Heart right ventricle (tissue), 16 donors: ENCODE measurements at regions not wholly inside any gene's neighbourhood (a gene's known extent, or its start where the extent isn't known, plus 50 kb on each side); places are given as distances from the start of the nearest gene placed in this dataset.

Experiments
- ATAC-seq, 8 donors: fragments of 200-7000 bp; cut with Tn5 transposase; one replicate each; pipeline ENCODE4 v1.9.1; 2020; ENCODE audit warnings: mild to moderate bottlenecking in 8 of 8, moderate library complexity in 8 of 8, moderate number of reproducible peaks in 1 of 8
- DNase-seq, 2 donors: peaks; one replicate each; pipeline ENCODE4 v3.0.0-alpha.2; 2020
- H3K27ac ChIP-seq, 10 donors: fragments of 200-600 bp; sonication (generic) in 2 of 10; one replicate each; pipeline versions ENCODE4 v1.5.0 to v1.8.0; 2020 to 2022; ENCODE audit warnings: mild to moderate bottlenecking in 3 of 10
- H3K27me3 ChIP-seq, 7 donors: fragments of 200-600 bp; one replicate each; pipeline ENCODE4 v1.8.0; 2021 to 2022; ENCODE audit warnings: mild to moderate bottlenecking in 2 of 7
- H3K36me3 ChIP-seq, 9 donors: fragments of 200-600 bp; sonication (generic) in 1 of 9; one replicate each; pipeline versions ENCODE4 v1.5.0 to v1.8.0; 2020 to 2022; ENCODE audit warnings: mild to moderate bottlenecking in 2 of 9
- H3K4me1 ChIP-seq, 9 donors: fragments of 200-600 bp; sonication (generic) in 1 of 9; one replicate each; pipeline versions ENCODE4 v1.5.0 to v1.8.0; 2020 to 2022; ENCODE audit warnings: mild to moderate bottlenecking in 4 of 9
- H3K4me3 ChIP-seq, 10 donors: fragments of 200-600 bp; sonication (generic) in 2 of 10; one replicate each; pipeline versions ENCODE4 v1.5.0 to v1.8.0; 2020 to 2022; ENCODE audit warnings: mild to moderate bottlenecking in 7 of 10, moderate library complexity in 2 of 10
- H3K9me3 ChIP-seq, 11 donors: fragments of 200-600 bp in 10 of 11; sonication (generic) in 2 of 11; one replicate each; pipeline versions ENCODE4 v1.5.0 to v1.8.0; 2013 to 2022; ENCODE audit warnings: mild to moderate bottlenecking in 2 of 11, control low read depth in 1 of 11, moderate library complexity in 1 of 11
- CTCF ChIP-seq, 9 donors: fragments of 200-600 bp; sonication (generic) in 2 of 9; IDR thresholded peaks; one replicate each; pipeline versions ENCODE4 v1.5.0 to v1.8.0; 2021 to 2022; ENCODE audit warnings: antibody characterized with exemption in 9 of 9, mild to moderate bottlenecking in 5 of 9, moderate library complexity in 1 of 9
- WGBS, 2 donors: extraction: QIAGEN DNeasy Blood & Tissue Kit; methylation state at CpG; one replicate each; pipeline ENCODE4 v1.1.7; 2013; ENCODE audit warnings: inconsistent platforms in 1 of 2; 5-methylcytosine and 5-hydroxymethylcytosine counted together
- intact Hi-C, 10 donors: fragments of 100-400 bp; cut with DNase I; formaldehyde crosslinking; loops; one replicate each; pipeline versions ENCODE4 v1.11.1 to v1.14.2; 2022
- donor health status: Arrhythmogenic right ventricular cardiomyopathy.
- donor health status: ischemic (EF 13 %, LVEDD 7.1; RV severe dilation, severe dysfunction).
- donor health status: healthy with polysubstance abuse.
- donor health status: DM: no; HTN: yes; CAD: no.
- donor health status: DM: no; HTN: no; CAD: no.
- donor health status: ischemic (EF 25% LVEDD 6.9; RV normal size, moderate dysfunction).
- donor health status: ischemic (EF 25% LVEDD 5.7; RV mildly dilated, moderate dysfunction).
- donor health status: healthy.
- donor health status: DM: yes; HTN: yes; CAD: no.
- donor health status: Ischemic cardiomyopathy.
- donor health status: ischemic (EF 35%, LVEDD 5.7; RV mildly dilated, moderate dysfunction).
- donor health status: nonischemic (EF 11% LVEDD 7.7; RV severe dilation, severe dysfunction).
- donor health status: DM: yes; HTN: yes; CAD: no.
- donor health status: PGD.
- donor health status: ischemic (EF 29% LVEDD 5.4; RV normal size, mild dysfunction).
- donor health status: nonischemic (EF 23%, LVEDD 6.1; RV moderate dilation, normal function).

- Histone ChIP-seq H3K27ac (no peak overlapping the region), H3K36me3 (no peaks in the 10 kb centered on the region), H3K4me1 (peaks cover 0 to 14% (median 8%) of the 10 kb centered on the region in 9 donors), H3K4me3 (no peak overlapping the region), H3K9me3 (no peaks in the 10 kb centered on the region), H3K27me3 (no peaks in the 10 kb centered on the region)
- WGBS, 2 donors: 60 to 64% methylated on average over 4 of the region's 4 CpGs
- ATAC-seq (peak in 2 of 8 donors; percentile 24 to 41), DNase-seq (no peak)
- intact Hi-C loops: no loop called here
- no peak for TF ChIP-seq CTCF (IDR thresholded peaks at IDR 0.05)
Observed at GRCh38 chr6:134443009-134443408, 125.1 kb upstream of the SGK1 start.

GRCh38 chr6:134442073-134442472 is 124.2 kb upstream of the SGK1 start:
- Histone ChIP-seq H3K27me3 (no peaks in the 10 kb centered on the region), H3K27ac (no peak overlapping the region), H3K9me3 (no peaks in the 10 kb centered on the region), H3K36me3 (no peaks in the 10 kb centered on the region), H3K4me1 (peaks cover 0 to 15% (median 2%) of the 10 kb centered on the region in 9 donors), H3K4me3 (no peak overlapping the region)
- TF ChIP-seq CTCF (IDR thresholded peaks at IDR 0.05): no peak
- intact Hi-C loops: no loop called here
- DNase-seq: no peak
- ATAC-seq: no peak

- no peak for TF ChIP-seq CTCF (IDR thresholded peaks at IDR 0.05)
- Histone ChIP-seq H3K4me1 (peaks cover 0 to 26% (median 0%) of the 10 kb centered on the region in 9 donors), H3K36me3 (no peaks in the 10 kb centered on the region), H3K27ac (no peak overlapping the region), H3K9me3 (no peaks in the 10 kb centered on the region), H3K4me3 (no peak overlapping the region), H3K27me3 (no peaks in the 10 kb centered on the region)
- intact Hi-C loops: no loop called here
- WGBS, 2 donors: 77 to 94% methylated on average over 5 of the region's 5 CpGs
- ATAC-seq (no peak), DNase-seq (no peak)
Observed at GRCh38 chr6:134438837-134439236, 120.9 kb upstream of the SGK1 start.

- TF ChIP-seq CTCF (IDR thresholded peaks at IDR 0.05): peak in 1 of 9 donors; percentile 30
- Histone ChIP-seq H3K27ac (peak overlapping the region in 2 of 10 donors; percentile 37 to 89), H3K36me3 (no peaks in the 10 kb centered on the region), H3K4me1 (peaks cover 0 to 26% (median 0%) of the 10 kb centered on the region in 9 donors), H3K27me3 (no peaks in the 10 kb centered on the region), H3K4me3 (no peak overlapping the region), H3K9me3 (no peaks in the 10 kb centered on the region)
- 68 to 69% methylated on average over 4 of the region's 4 CpGs for WGBS, 2 donors
- ATAC-seq (peak in 7 of 8 donors; percentile 28 to 70 (median 48)), DNase-seq (no peak)
- intact Hi-C loops: no loop called here
Observed at GRCh38 chr6:134437376-134437775, 119.5 kb upstream of the SGK1 start.
